Ovary (tissue), 7 donors: ENCODE measurements at regions not wholly inside any gene's neighbourhood (a gene's known extent, or its start where the extent isn't known, plus 50 kb on each side); places are given as distances from the start of the nearest gene placed in this dataset.

ENCODE experiments used
- DNase-seq, 5 donors: peaks; one replicate each; pipeline ENCODE4 v3.0.0-alpha.2; 2019 to 2020
- H3K27ac ChIP-seq, 2 donors: fragments of 200-600 bp; one replicate each; pipeline versions ENCODE4 v1.5.1 to v1.8.0; 2019 to 2022
- H3K27me3 ChIP-seq: fragments of 200-600 bp; one replicate; pipeline ENCODE4 v1.8.0; 2022
- H3K36me3 ChIP-seq: fragments of 200-600 bp; sonication (generic); one replicate; pipeline ENCODE4 v1.5.1; 2019
- H3K4me1 ChIP-seq: one replicate; pipeline ENCODE4 v1.8.1; 2013; ENCODE audit warnings: mild to moderate bottlenecking, moderate library complexity; ENCODE audit not compliant: insufficient read depth
- H3K4me3 ChIP-seq: fragments of 200-600 bp; sonication (generic); one replicate; pipeline ENCODE4 v1.5.1; 2017
- H3K9me3 ChIP-seq, 2 donors: fragments of 200-600 bp in 1 of 2; sonication (generic) in 1 of 2; one replicate each; pipeline versions ENCODE4 v1.5.1 to v1.8.1; 2013 to 2019; ENCODE audit warnings: mild to moderate bottlenecking in 1 of 2, moderate library complexity in 1 of 2
- CTCF ChIP-seq, 3 donors: fragments of 450-650 bp in 2 of 3; fragments of 200-600 bp in 1 of 3; IDR thresholded peaks; one replicate each; pipeline versions ENCODE4 v1.5.1 to v1.8.0; 2016 to 2022; ENCODE audit warnings: antibody characterized with exemption in 3 of 3, mild to moderate bottlenecking in 1 of 3
- EP300 ChIP-seq: sonication (generic); formaldehyde crosslinking; IDR thresholded peaks from one replicate; pipeline ENCODE4 v1.6.1; 2017; ENCODE audit warnings: antibody characterized with exemption
- POLR2A ChIP-seq: fragments of 450-650 bp; IDR thresholded peaks from one replicate; pipeline ENCODE4 v1.6.1; 2017; ENCODE audit warnings: antibody characterized with exemption, mild to moderate bottlenecking, moderate library complexity
- WGBS, 3 donors: extraction: QIAGEN DNeasy Blood & Tissue Kit in 1 of 3; methylation state at CpG; one replicate each; pipeline versions ENCODE4 v1.1.5 to v1.1.7; 2013 to 2017; 5-methylcytosine and 5-hydroxymethylcytosine counted together
- intact Hi-C, 4 donors: fragments of 100-400 bp; cut with DNase I; formaldehyde crosslinking; loops; one replicate each; pipeline versions ENCODE4 v1.11.0 to v1.15.1; 2022 to 2023
- donor health status: DM: no; HTN: no; CAD: no; lungs with moderate emphysema.
- donor health status: DM: no; HTN: no; CAD: no.
- donor health status: Bipolar disorder and iron deficiency.
- donor health status: DM: no; HTN: no; CAD: no.
- donor health status: DM: yes; HTN: yes; CAD: no.

GRCh38 chr21:43291347-43291950 lies 122.6 kb downstream of the CRYAA start:
- WGBS, 3 donors: 78 to 86% (median 83%) methylated on average over 14 of the region's 14 CpGs
- no peak for TF ChIP-seq EP300
- no peak for TF ChIP-seq POLR2A
- TF ChIP-seq CTCF (IDR thresholded peaks at IDR 0.05): no peak
- no peaks in the 10 kb centered on the region for H3K27me3 ChIP-seq

GRCh38 chr21:43290421-43291346 lies 121.9 kb downstream of the CRYAA start:
- peak in 2 of 5 donors; percentile 13 to 24 for DNase-seq
- TF ChIP-seq CTCF (IDR thresholded peaks at IDR 0.05): no peak
- TF ChIP-seq EP300: no peak
- TF ChIP-seq POLR2A: no peak
- no peak overlapping the region for H3K27ac ChIP-seq

More at GRCh38 chr21:43291347-43291950, 122.6 kb downstream of the CRYAA start:
- Histone ChIP-seq H3K27ac (no peak overlapping the region), H3K9me3 (no peaks in the 10 kb centered on the region), H3K36me3 (no peaks in the 10 kb centered on the region), H3K4me3 (no peak overlapping the region), H3K4me1 (no peaks in the 10 kb centered on the region)
- intact Hi-C loops: no loop called here
- DNase-seq: no peak

GRCh38 chr21:43289966-43290365 lies 121.2 kb downstream of the CRYAA start:
- 61 to 71% (median 67%) methylated on average over 6 of the region's 6 CpGs for WGBS, 3 donors
- no peaks in the 10 kb centered on the region for H3K36me3 ChIP-seq
- peak in 2 of 5 donors; percentile 10 to 21 for DNase-seq
- H3K9me3 ChIP-seq: no peaks in the 10 kb centered on the region
- intact Hi-C loops: loop anchor here in 1 of 4 donors (2.0 kb wide), 1 partner anchor 17 kb away; no protein-coding TSS in a partner anchor
- TF ChIP-seq EP300 (no peak), CTCF (IDR thresholded peaks at IDR 0.05) (no peak), POLR2A (no peak)
- H3K4me1 ChIP-seq: no peaks in the 10 kb centered on the region
- H3K27ac ChIP-seq: no peak overlapping the region
- no peaks in the 10 kb centered on the region for H3K27me3 ChIP-seq
- no peak overlapping the region for H3K4me3 ChIP-seq

More at GRCh38 chr21:43290421-43291346, 121.9 kb downstream of the CRYAA start:
- no peak overlapping the region for H3K4me3 ChIP-seq
- intact Hi-C loops: no loop called here
- no peaks in the 10 kb centered on the region for H3K4me1 ChIP-seq
- no peaks in the 10 kb centered on the region for H3K9me3 ChIP-seq
- no peaks in the 10 kb centered on the region for H3K27me3 ChIP-seq
- 37 to 55% (median 45%) methylated on average over 32 to 36 of the region's 36 CpGs for WGBS, 3 donors
- no peaks in the 10 kb centered on the region for H3K36me3 ChIP-seq

- no peaks in the 10 kb centered on the region for H3K4me1 ChIP-seq
- no peaks in the 10 kb centered on the region for H3K36me3 ChIP-seq
- 84 to 93% (median 90%) methylated on average over 2 of the region's 2 CpGs for WGBS, 3 donors
- intact Hi-C loops: loop anchor here in 1 of 4 donors (2.0 kb wide), 1 partner anchor 17 kb away; no protein-coding TSS in a partner anchor
- no peaks in the 10 kb centered on the region for H3K27me3 ChIP-seq
- TF ChIP-seq CTCF (IDR thresholded peaks at IDR 0.05): no peak
- TF ChIP-seq EP300: no peak
- TF ChIP-seq POLR2A: no peak
- DNase-seq: peak in 1 of 5 donors; percentile 7
- no peak overlapping the region for H3K4me3 ChIP-seq
- no peak overlapping the region for H3K27ac ChIP-seq
- no peaks in the 10 kb centered on the region for H3K9me3 ChIP-seq
Measured at GRCh38 chr21:43289442-43289841, 120.6 kb downstream of the CRYAA start.
